ENCODE measurements at regions not wholly inside any gene's neighbourhood (a gene's known extent, or its start where the extent isn't known, plus 50 kb on each side); places are given as distances from the start of the nearest gene placed in this dataset.

GRCh38 chr18:47334966-47335365, 83.5 kb upstream of the SKOR2 start:
- no peak for DNase-seq (ENCODE audit: low spot score)

GRCh38 chr18:47333926-47334635, 82.6 kb upstream of the SKOR2 start:
- no peak for DNase-seq (ENCODE audit: low spot score)

GRCh38 chr18:47331641-47332040, 80.2 kb upstream of the SKOR2 start:
- DNase-seq (ENCODE audit: low spot score): no peak

- no peak for DNase-seq (ENCODE audit: low spot score)
These were observed 79.6 kb upstream of the SKOR2 start for GRCh38 chr18:47331026-47331425.

GRCh38 chr18:47323158-47323557, 71.7 kb upstream of the SKOR2 start:
- DNase-seq (ENCODE audit: low spot score): no peak

GRCh38 chr18:47321815-47322214, 70.4 kb upstream of the SKOR2 start:
- DNase-seq (ENCODE audit: low spot score): no peak

GRCh38 chr18:47317824-47318508, 66.5 kb upstream of the SKOR2 start:
- no peak for DNase-seq (ENCODE audit: low spot score)

GRCh38 chr18:47316924-47317323, 65.5 kb upstream of the SKOR2 start:
- DNase-seq (ENCODE audit: low spot score): no peak

GRCh38 chr18:47313901-47314300, 62.4 kb upstream of the SKOR2 start:
- DNase-seq (ENCODE audit: low spot score): no peak

GRCh38 chr18:47311585-47311984, 60.1 kb upstream of the SKOR2 start:
- no peak for DNase-seq (ENCODE audit: low spot score)
